ENCODE measurements at regions not wholly inside any gene's neighbourhood (a gene's known extent, or its start where the extent isn't known, plus 50 kb on each side); places are given as distances from the start of the nearest gene placed in this dataset.

- no peak for TF ChIP-seq CTCF (IDR thresholded peaks at IDR 0.05; ENCODE audit: insufficient read depth, low read length)
- TF ChIP-seq SPI1 (IDR thresholded peaks at IDR 0.05; ENCODE audit: borderline replicate concordance, low read depth) = no peak
- no peak for TF ChIP-seq POLR2AphosphoS5 (IDR thresholded peaks at IDR 0.05; ENCODE audit: low read depth)
- no peak for TF ChIP-seq REST (IDR thresholded peaks at IDR 0.05; ENCODE audit: insufficient replicate concordance, low read depth)
- TF ChIP-seq GABPA (IDR thresholded peaks at IDR 0.05; ENCODE audit: low read depth) = no peak
Observed at GRCh38 chr1:87926131-87926830, 597.6 kb downstream of the LMO4 start.

Measured in HL-60 (cell line).